Karpas-422 (cell line): ENCODE measurements at regions not wholly inside any gene's neighbourhood (a gene's known extent, or its start where the extent isn't known, plus 50 kb on each side); places are given as distances from the start of the nearest gene placed in this dataset.

ENCODE experiments used
- DNase-seq: peaks from one replicate; pipeline ENCODE4 v3.0.0-alpha.2; 2015
- H2AFZ ChIP-seq: fragments of 200-600 bp; sonication (generic); 2 replicates; pipeline ENCODE4 v1.6.1; 2014; ENCODE audit warnings: antibody characterized with exemption, low read length, mixed read lengths
- H3K27ac ChIP-seq: fragments of 200-600 bp; sonication (generic); 2 replicates; pipeline ENCODE4 v1.5.1; 2014; ENCODE audit warnings: mild to moderate bottlenecking, low read length, moderate library complexity
- H3K27me3 ChIP-seq: fragments of 200-600 bp; sonication (generic); 2 replicates; pipeline ENCODE4 v1.6.1; 2014; ENCODE audit warnings: low read length, mixed read lengths
- H3K36me3 ChIP-seq: fragments of 200-600 bp; sonication (generic); 2 replicates; pipeline ENCODE4 v1.6.1; 2014; ENCODE audit warnings: low read length, mixed read lengths; ENCODE audit not compliant: insufficient read depth
- H3K4me1 ChIP-seq: fragments of 200-600 bp; sonication (generic); 2 replicates; pipeline ENCODE4 v1.6.1; 2014; ENCODE audit warnings: mild to moderate bottlenecking, low read length, mixed read lengths
- H3K4me2 ChIP-seq: fragments of 200-600 bp; sonication (generic); 2 replicates; pipeline ENCODE4 v1.6.1; 2014; ENCODE audit warnings: low read length, low read depth, mild to moderate bottlenecking; ENCODE audit not compliant: poor library complexity, severe bottlenecking
- H3K4me3 ChIP-seq: fragments of 200-600 bp; sonication (generic); 2 replicates; pipeline ENCODE4 v1.5.1; 2014; ENCODE audit warnings: mild to moderate bottlenecking, antibody characterized with exemption, low read length, mixed read lengths
- H3K79me2 ChIP-seq: fragments of 200-600 bp; sonication (generic); 2 replicates; pipeline ENCODE4 v1.6.1; 2014; ENCODE audit warnings: mild to moderate bottlenecking, low read length, mixed read lengths
- H3K9ac ChIP-seq: fragments of 200-600 bp; sonication (generic); 2 replicates; pipeline ENCODE4 v1.6.0; 2014; ENCODE audit warnings: low read length
- H3K9me2 ChIP-seq: fragments of 200-600 bp; sonication (generic), shearing (Covaris generic); replicated peaks from 2 replicates; pipeline ENCODE4 v1.6.0; 2014; ENCODE audit warnings: mild to moderate bottlenecking, low read length, moderate library complexity; ENCODE audit not compliant: insufficient read depth
- H3K9me3 ChIP-seq: fragments of 300-700, 200-600 bp; sonication (generic); 2 replicates; pipeline ENCODE4 v1.6.1; 2014; ENCODE audit warnings: low read length, mixed read lengths
- H4K20me1 ChIP-seq: fragments of 200-600 bp; sonication (generic); 2 replicates; pipeline ENCODE4 v1.6.1; 2014; ENCODE audit warnings: mild to moderate bottlenecking, antibody characterized with exemption, low read length, low read depth; ENCODE audit not compliant: insufficient read depth

GRCh38 chr3:167100200-167100599, 279.9 kb downstream of the ZBBX start:
- Histone ChIP-seq H3K9me2 (no peaks in the 10 kb centered on the region), H3K27ac (no peak overlapping the region), H3K27me3 (no peaks in the 10 kb centered on the region), H4K20me1 (no peaks in the 10 kb centered on the region), H3K4me3 (no peak overlapping the region), H3K36me3 (no peaks in the 10 kb centered on the region), H3K4me2 (no peak overlapping the region), H3K9me3 (no peaks in the 10 kb centered on the region), H3K4me1 (no peaks in the 10 kb centered on the region), H3K9ac (no peak overlapping the region), H3K79me2 (no peaks in the 10 kb centered on the region), H2AFZ (no peak overlapping the region)
- no peak for DNase-seq

- H3K27ac ChIP-seq = no peak overlapping the region
- H3K36me3 ChIP-seq = no peaks in the 10 kb centered on the region
- no peak overlapping the region for H3K4me3 ChIP-seq
- no peaks in the 10 kb centered on the region for H3K9me3 ChIP-seq
- H3K4me1 ChIP-seq = no peaks in the 10 kb centered on the region
- no peaks in the 10 kb centered on the region for H3K79me2 ChIP-seq
- no peak overlapping the region for H3K9ac ChIP-seq
- no peaks in the 10 kb centered on the region for H4K20me1 ChIP-seq
- H3K9me2 ChIP-seq = no peaks in the 10 kb centered on the region
- H3K27me3 ChIP-seq = no peaks in the 10 kb centered on the region
- DNase-seq = no peak
- no peak overlapping the region for H3K4me2 ChIP-seq
- H2AFZ ChIP-seq = no peak overlapping the region
Observed at GRCh38 chr3:167095976-167096375, 284.1 kb downstream of the ZBBX start.

- Histone ChIP-seq H3K9ac (no peak overlapping the region), H3K9me2 (no peaks in the 10 kb centered on the region), H3K79me2 (no peaks in the 10 kb centered on the region), H3K4me3 (no peak overlapping the region), H3K4me2 (no peak overlapping the region), H3K27ac (no peak overlapping the region), H4K20me1 (no peaks in the 10 kb centered on the region), H2AFZ (no peak overlapping the region), H3K27me3 (no peaks in the 10 kb centered on the region), H3K4me1 (no peaks in the 10 kb centered on the region), H3K9me3 (no peaks in the 10 kb centered on the region), H3K36me3 (no peaks in the 10 kb centered on the region)
- DNase-seq = no peak
Observed at GRCh38 chr3:167094632-167095031, 285.5 kb downstream of the ZBBX start.

GRCh38 chr3:167091226-167091625, 288.9 kb downstream of the ZBBX start:
- H3K27ac ChIP-seq = no peak overlapping the region
- no peaks in the 10 kb centered on the region for H3K9me3 ChIP-seq
- no peak overlapping the region for H2AFZ ChIP-seq
- H3K4me1 ChIP-seq = no peaks in the 10 kb centered on the region
- H3K4me2 ChIP-seq = no peak overlapping the region
- H3K9ac ChIP-seq = no peak overlapping the region
- no peaks in the 10 kb centered on the region for H3K79me2 ChIP-seq
- no peak for DNase-seq
- no peaks in the 10 kb centered on the region for H3K36me3 ChIP-seq
- H3K27me3 ChIP-seq = no peaks in the 10 kb centered on the region
- H4K20me1 ChIP-seq = no peaks in the 10 kb centered on the region
- no peak overlapping the region for H3K4me3 ChIP-seq
- no peaks in the 10 kb centered on the region for H3K9me2 ChIP-seq

GRCh38 chr3:167084545-167084944, 295.6 kb downstream of the ZBBX start:
- no peak overlapping the region for H3K27ac ChIP-seq
- H3K9me3 ChIP-seq = no peaks in the 10 kb centered on the region
- H3K4me2 ChIP-seq = no peak overlapping the region
- no peaks in the 10 kb centered on the region for H3K9me2 ChIP-seq
- no peaks in the 10 kb centered on the region for H3K79me2 ChIP-seq
- H3K36me3 ChIP-seq = no peaks in the 10 kb centered on the region
- H3K9ac ChIP-seq = no peak overlapping the region
- no peaks in the 10 kb centered on the region for H4K20me1 ChIP-seq
- no peak overlapping the region for H3K4me3 ChIP-seq
- no peaks in the 10 kb centered on the region for H3K27me3 ChIP-seq
- DNase-seq = no peak
- no peak overlapping the region for H2AFZ ChIP-seq
- no peaks in the 10 kb centered on the region for H3K4me1 ChIP-seq

- Histone ChIP-seq H3K9me2 (no peaks in the 10 kb centered on the region), H3K27me3 (no peaks in the 10 kb centered on the region), H3K9ac (no peak overlapping the region), H3K79me2 (no peaks in the 10 kb centered on the region), H3K4me1 (no peaks in the 10 kb centered on the region), H3K4me3 (0 out of 2 replicates have a peak overlapping the region, but pooled peaks have one; percentile 18), H2AFZ (peak overlapping the region; percentile 5; the same call in 1 of the 2 replicates), H3K36me3 (no peaks in the 10 kb centered on the region), H3K4me2 (peak overlapping the region; percentile 21), H3K27ac (no peak overlapping the region), H3K9me3 (no peaks in the 10 kb centered on the region), H4K20me1 (no peaks in the 10 kb centered on the region)
- no peak for DNase-seq
Observed at GRCh38 chr3:167078070-167078622, 302.0 kb downstream of the ZBBX start.

GRCh38 chr3:167067787-167068161, 312.3 kb downstream of the ZBBX start:
- Histone ChIP-seq H2AFZ (no peak overlapping the region), H3K27me3 (no peaks in the 10 kb centered on the region), H3K4me1 (no peaks in the 10 kb centered on the region), H3K4me3 (no peak overlapping the region), H4K20me1 (no peaks in the 10 kb centered on the region), H3K4me2 (no peak overlapping the region), H3K79me2 (no peaks in the 10 kb centered on the region), H3K27ac (no peak overlapping the region), H3K9me2 (no peaks in the 10 kb centered on the region), H3K9me3 (no peaks in the 10 kb centered on the region), H3K36me3 (no peaks in the 10 kb centered on the region), H3K9ac (no peak overlapping the region)
- DNase-seq = no peak

GRCh38 chr3:167066977-167067786, 312.9 kb downstream of the ZBBX start:
- no peaks in the 10 kb centered on the region for H3K27me3 ChIP-seq
- H3K36me3 ChIP-seq = no peaks in the 10 kb centered on the region
- H3K9me3 ChIP-seq = no peaks in the 10 kb centered on the region
- no peaks in the 10 kb centered on the region for H3K9me2 ChIP-seq
- no peak overlapping the region for H2AFZ ChIP-seq
- no peaks in the 10 kb centered on the region for H3K4me1 ChIP-seq
- H3K4me2 ChIP-seq = no peak overlapping the region
- H3K4me3 ChIP-seq = no peak overlapping the region
- no peak overlapping the region for H3K27ac ChIP-seq
- H3K9ac ChIP-seq = no peak overlapping the region
- H4K20me1 ChIP-seq = no peaks in the 10 kb centered on the region
- no peaks in the 10 kb centered on the region for H3K79me2 ChIP-seq
- DNase-seq = no peak
